GM20000 (cell line): ENCODE measurements at regions not wholly inside any gene's neighbourhood (a gene's known extent, or its start where the extent isn't known, plus 50 kb on each side); places are given as distances from the start of the nearest gene placed in this dataset.

ENCODE experiments used
- DNase-seq: peaks from one replicate; pipeline ENCODE4 v3.0.0; 2012; ENCODE audit warnings: low spot score
- TF ChIP-seq, protein P1 (sequence below): IDR thresholded peaks from 2 replicates; pipeline ENCODE4 v1.5.1; 2012; ENCODE audit warnings: mild to moderate bottlenecking, control low read depth; ENCODE audit errors: extremely low read depth, missing control alignments

DNA sequence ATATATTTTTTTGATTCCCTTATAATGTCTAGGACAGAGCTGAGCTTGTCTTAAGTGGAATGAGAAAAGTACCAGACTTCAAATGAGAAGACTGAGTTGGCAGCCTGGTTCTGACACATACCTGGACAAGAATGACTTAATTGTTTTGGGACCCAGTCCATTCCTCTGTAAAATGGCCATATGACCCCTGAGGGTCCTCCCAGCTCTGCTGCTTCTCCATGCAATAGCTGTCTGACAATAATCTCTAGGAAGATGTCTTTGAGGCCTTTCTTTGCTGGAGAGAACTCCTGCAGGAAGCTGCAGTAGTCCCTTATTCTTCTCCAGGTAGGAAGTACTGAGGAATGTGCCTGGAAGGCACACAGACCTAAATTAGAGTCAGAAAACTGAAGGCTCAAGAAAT, 55.9 kb upstream of the SLIT3 start:
- TF ChIP-seq, protein P1, sequence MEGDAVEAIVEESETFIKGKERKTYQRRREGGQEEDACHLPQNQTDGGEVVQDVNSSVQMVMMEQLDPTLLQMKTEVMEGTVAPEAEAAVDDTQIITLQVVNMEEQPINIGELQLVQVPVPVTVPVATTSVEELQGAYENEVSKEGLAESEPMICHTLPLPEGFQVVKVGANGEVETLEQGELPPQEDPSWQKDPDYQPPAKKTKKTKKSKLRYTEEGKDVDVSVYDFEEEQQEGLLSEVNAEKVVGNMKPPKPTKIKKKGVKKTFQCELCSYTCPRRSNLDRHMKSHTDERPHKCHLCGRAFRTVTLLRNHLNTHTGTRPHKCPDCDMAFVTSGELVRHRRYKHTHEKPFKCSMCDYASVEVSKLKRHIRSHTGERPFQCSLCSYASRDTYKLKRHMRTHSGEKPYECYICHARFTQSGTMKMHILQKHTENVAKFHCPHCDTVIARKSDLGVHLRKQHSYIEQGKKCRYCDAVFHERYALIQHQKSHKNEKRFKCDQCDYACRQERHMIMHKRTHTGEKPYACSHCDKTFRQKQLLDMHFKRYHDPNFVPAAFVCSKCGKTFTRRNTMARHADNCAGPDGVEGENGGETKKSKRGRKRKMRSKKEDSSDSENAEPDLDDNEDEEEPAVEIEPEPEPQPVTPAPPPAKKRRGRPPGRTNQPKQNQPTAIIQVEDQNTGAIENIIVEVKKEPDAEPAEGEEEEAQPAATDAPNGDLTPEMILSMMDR = no peak
- DNase-seq = no peak

DNA sequence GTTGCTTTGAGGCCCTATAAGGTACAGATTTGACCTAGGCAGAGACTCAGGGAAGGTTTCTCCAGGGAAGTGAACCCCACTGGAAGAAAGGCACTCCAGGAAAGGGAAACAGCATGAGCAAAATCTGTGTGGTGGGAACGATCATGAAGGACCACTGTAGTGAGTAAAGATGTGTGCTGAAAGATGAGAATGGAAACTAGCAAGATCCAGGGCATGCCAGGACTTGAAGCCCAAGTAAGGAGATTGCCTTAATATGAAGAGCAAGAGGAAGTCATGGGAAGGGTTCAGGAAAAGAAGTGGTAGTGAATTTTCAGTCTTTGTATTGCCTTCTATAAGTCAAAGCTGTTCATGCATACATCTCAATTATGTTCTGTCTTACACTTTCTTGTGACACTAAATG, 55.2 kb upstream of the SLIT3 start:
- TF ChIP-seq, protein P1 = no peak
- DNase-seq = no peak

DNA sequence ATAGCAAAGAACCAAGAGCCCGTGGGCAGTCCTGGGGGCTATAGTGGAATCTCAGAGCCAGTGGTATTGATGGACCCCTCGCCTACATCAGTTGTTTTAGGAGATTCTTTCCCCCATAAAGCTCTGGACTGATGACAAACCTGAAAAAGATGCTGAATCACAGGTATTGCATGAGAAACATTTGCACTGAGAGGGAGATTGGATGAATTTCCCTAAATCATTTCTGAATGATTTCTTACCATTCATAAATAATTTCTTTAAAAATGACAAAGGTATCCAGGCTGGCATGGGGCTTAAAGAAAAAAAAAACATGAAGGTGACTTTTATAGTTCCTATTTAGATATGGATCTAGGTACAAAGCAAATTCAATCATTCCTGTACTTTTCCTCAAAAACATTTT, 54.0 kb upstream of the SLIT3 start:
- TF ChIP-seq, protein P1 = no peak
- no peak for DNase-seq

DNA sequence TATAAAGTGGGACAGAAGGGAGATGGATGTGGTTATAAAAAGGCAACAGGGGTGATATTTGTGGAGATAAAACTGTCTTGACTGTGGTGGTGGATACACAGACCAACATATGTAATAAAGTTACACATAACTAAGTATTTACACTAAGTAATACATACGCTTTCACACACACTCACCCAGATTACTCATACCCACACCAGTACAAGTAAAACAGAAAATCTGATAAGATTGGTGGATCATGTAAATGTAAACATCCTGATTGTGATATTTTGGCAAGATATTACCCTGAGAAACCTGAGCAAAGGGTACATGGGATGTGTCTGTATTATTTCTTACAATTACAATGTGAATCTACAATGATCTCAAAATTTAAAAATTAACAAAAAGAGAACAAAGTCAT, 53.3 kb upstream of the SLIT3 start:
- TF ChIP-seq, protein P1 = no peak
- no peak for DNase-seq

DNA sequence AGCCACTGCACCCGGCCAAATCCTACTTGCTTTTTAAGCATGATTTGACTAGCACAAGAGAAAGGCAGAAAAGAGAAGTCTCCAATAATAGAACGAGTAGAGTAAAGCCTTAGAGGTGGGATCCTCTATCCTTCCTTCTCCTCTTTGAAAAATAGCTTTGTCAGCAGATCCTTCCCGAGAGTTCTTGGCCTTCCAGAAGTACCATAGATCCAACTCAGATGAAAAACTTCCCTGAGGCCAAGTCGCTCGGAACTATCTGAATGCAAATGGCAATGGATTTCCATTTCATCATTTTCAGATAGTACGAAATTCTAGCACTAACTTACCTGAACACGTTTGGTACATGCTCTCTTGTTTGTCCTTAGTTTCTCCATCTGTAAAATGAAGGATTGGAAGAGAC, 52.0 kb upstream of the SLIT3 start:
- TF ChIP-seq, protein P1 = no peak
- DNase-seq = no peak

DNA sequence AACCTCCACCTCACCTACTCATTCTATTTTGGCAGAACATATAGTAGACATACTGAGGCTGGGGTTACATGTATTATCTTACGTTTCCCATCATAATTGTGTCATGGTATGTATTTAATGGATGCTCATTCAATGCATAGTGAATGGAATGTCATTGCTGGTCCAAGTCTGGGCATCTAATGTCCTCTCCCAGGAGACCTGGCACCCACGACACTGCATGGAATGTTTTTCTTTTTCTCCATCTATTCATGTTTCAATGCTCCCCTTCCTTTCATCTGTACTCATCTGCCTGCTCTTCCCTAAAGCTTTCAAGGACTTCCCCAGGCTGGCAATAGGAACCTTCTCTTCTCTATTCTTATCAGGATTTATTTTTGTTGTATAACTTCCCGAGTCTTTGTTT, 50.8 kb upstream of the SLIT3 start:
- TF ChIP-seq, protein P1 = no peak
- DNase-seq = no peak

DNA sequence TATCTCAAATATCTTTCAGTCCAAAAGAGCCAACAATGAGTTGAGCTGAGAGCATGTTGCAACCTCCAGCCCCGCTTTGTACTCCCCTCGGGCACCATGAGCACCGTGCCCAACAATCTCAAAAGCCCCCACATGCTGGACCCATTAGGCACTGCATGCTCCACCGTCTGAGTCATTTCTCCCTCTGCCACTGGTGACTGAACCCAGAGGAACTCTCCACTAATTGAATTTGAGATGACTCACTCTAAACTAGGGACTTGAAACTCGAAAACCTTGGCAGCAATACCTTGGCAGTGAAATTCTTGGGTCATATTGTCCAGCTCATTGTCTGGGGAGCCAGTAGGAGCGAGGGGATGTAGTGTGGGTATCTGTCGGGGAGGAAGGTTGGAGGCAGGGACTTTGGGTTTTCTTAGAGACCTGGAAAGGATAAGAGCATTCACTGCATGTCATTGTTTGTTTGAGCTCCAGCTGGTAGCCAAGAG, 49.9 kb upstream of the SLIT3 start:
- no peak for DNase-seq

More for the DNA sequence above, 49.9 kb upstream of the SLIT3 start:
- TF ChIP-seq, protein P1 = no peak
